B cell (primary cell): ENCODE measurements at regions not wholly inside any gene's neighbourhood (a gene's known extent, or its start where the extent isn't known, plus 50 kb on each side); places are given as distances from the start of the nearest gene placed in this dataset.

ENCODE experiments used
- EZH2 ChIP-seq: IDR thresholded peaks from 2 replicates; pipeline ENCODE4 v1.6.1; 2012; ENCODE audit warnings: borderline replicate concordance, low read depth, mild to moderate bottlenecking, moderate library complexity, low read length; ENCODE audit not compliant: insufficient read depth, poor library complexity, severe bottlenecking
- TF ChIP-seq, protein P1 (sequence below): fragments of 200-600 bp; IDR thresholded peaks from one replicate; pipeline ENCODE4 v1.8.0; 2022; ENCODE audit warnings: antibody characterized with exemption, mild to moderate bottlenecking

DNA sequence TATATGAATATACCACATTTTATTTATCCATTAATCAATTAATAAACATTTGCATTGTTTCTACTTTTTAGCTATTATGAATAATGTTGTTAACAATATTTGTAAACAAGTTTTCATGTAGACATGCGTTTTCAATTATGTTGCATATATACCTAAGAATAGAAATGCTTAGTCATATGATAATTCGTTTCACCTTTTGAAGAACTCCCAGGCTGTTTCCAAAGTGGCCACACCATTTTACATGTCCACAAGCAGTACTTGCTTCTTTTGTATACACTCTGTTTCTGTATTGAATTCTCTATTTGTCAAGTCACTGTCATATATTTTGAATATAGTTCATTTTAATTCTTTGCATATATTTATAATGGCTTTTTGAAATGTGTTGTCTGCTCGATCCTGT is 206.9 kb upstream of the ZBTB20 start:
- no peak for TF ChIP-seq EZH2
- TF ChIP-seq, protein P1, sequence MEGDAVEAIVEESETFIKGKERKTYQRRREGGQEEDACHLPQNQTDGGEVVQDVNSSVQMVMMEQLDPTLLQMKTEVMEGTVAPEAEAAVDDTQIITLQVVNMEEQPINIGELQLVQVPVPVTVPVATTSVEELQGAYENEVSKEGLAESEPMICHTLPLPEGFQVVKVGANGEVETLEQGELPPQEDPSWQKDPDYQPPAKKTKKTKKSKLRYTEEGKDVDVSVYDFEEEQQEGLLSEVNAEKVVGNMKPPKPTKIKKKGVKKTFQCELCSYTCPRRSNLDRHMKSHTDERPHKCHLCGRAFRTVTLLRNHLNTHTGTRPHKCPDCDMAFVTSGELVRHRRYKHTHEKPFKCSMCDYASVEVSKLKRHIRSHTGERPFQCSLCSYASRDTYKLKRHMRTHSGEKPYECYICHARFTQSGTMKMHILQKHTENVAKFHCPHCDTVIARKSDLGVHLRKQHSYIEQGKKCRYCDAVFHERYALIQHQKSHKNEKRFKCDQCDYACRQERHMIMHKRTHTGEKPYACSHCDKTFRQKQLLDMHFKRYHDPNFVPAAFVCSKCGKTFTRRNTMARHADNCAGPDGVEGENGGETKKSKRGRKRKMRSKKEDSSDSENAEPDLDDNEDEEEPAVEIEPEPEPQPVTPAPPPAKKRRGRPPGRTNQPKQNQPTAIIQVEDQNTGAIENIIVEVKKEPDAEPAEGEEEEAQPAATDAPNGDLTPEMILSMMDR = no peak
